ENCODE measurements at regions not wholly inside any gene's neighbourhood (a gene's known extent, or its start where the extent isn't known, plus 50 kb on each side); places are given as distances from the start of the nearest gene placed in this dataset.

- no peak for TF ChIP-seq CTCF (IDR thresholded peaks at IDR 0.05; ENCODE audit: insufficient read depth, low read length)
- no peak for TF ChIP-seq GABPA (IDR thresholded peaks at IDR 0.05; ENCODE audit: low read depth)
- TF ChIP-seq POLR2AphosphoS5 (IDR thresholded peaks at IDR 0.05; ENCODE audit: low read depth): no peak
- TF ChIP-seq REST (IDR thresholded peaks at IDR 0.05; ENCODE audit: insufficient replicate concordance, low read depth): no peak
- TF ChIP-seq SPI1 (IDR thresholded peaks at IDR 0.05; ENCODE audit: borderline replicate concordance, low read depth): no peak
- no peak for DNase-seq (ENCODE audit: low read depth in 1 of 2, low spot score in 1 of 2)
- Histone ChIP-seq H3K27me3 (ENCODE audit: insufficient read depth, poor library complexity, severe bottlenecking) (no peaks in the 10 kb centered on the region), H3K4me3 (replicated peaks; ENCODE audit: insufficient read depth, low read length) (no peak overlapping the region), H3K27ac (replicated peaks) (no peak overlapping the region)
Measured at GRCh38 chrX:45711231-45711630, 510.6 kb upstream of the DIPK2B start.

- H3K27me3 ChIP-seq (ENCODE audit: insufficient read depth, poor library complexity, severe bottlenecking): no peaks in the 10 kb centered on the region
- H3K27ac ChIP-seq (replicated peaks): no peak overlapping the region
- TF ChIP-seq SPI1 (IDR thresholded peaks at IDR 0.05; ENCODE audit: borderline replicate concordance, low read depth) (no peak), POLR2AphosphoS5 (IDR thresholded peaks at IDR 0.05; ENCODE audit: low read depth) (no peak), GABPA (IDR thresholded peaks at IDR 0.05; ENCODE audit: low read depth) (no peak), CTCF (IDR thresholded peaks at IDR 0.05; ENCODE audit: insufficient read depth, low read length) (no peak), REST (IDR thresholded peaks at IDR 0.05; ENCODE audit: insufficient replicate concordance, low read depth) (no peak)
- no peak for DNase-seq (ENCODE audit: low read depth in 1 of 2, low spot score in 1 of 2)
- H3K4me3 ChIP-seq (replicated peaks; ENCODE audit: insufficient read depth, low read length): no peak overlapping the region
Measured at GRCh38 chrX:45710081-45710801, 509.6 kb upstream of the DIPK2B start.

- Histone ChIP-seq H3K27me3 (ENCODE audit: insufficient read depth, poor library complexity, severe bottlenecking) (no peaks in the 10 kb centered on the region), H3K4me3 (replicated peaks; ENCODE audit: insufficient read depth, low read length) (no peak overlapping the region), H3K27ac (replicated peaks) (no peak overlapping the region)
- TF ChIP-seq REST (IDR thresholded peaks at IDR 0.05; ENCODE audit: insufficient replicate concordance, low read depth) (no peak), POLR2AphosphoS5 (IDR thresholded peaks at IDR 0.05; ENCODE audit: low read depth) (no peak), GABPA (IDR thresholded peaks at IDR 0.05; ENCODE audit: low read depth) (no peak), SPI1 (IDR thresholded peaks at IDR 0.05; ENCODE audit: borderline replicate concordance, low read depth) (no peak), CTCF (IDR thresholded peaks at IDR 0.05; ENCODE audit: insufficient read depth, low read length) (no peak)
- DNase-seq (ENCODE audit: low read depth in 1 of 2, low spot score in 1 of 2): no peak
Measured at GRCh38 chrX:45709381-45709780, 508.7 kb upstream of the DIPK2B start.
